Mesenchymal stem cell (in vitro differentiated cells and primary cell): ENCODE measurements at regions not wholly inside any gene's neighbourhood (a gene's known extent, or its start where the extent isn't known, plus 50 kb on each side); places are given as distances from the start of the nearest gene placed in this dataset.
"Not testable (repeated sequence)": the region's sequence is repeated elsewhere in the genome, so short reads cannot be mapped to it uniquely, and the experiment has no call there.

Experiments used
- DNase-seq: peaks from one replicate; pipeline ENCODE4 v3.0.0-alpha.2; 2013
- H2AFZ ChIP-seq: one replicate; pipeline ENCODE4 v1.6.1; 2013; ENCODE audit warnings: low read depth, mild to moderate bottlenecking, control low read depth, inconsistent platforms, low read length, moderate library complexity
- H2AK5ac ChIP-seq: 2 replicates; pipeline ENCODE4 v1.6.1; 2013; ENCODE audit warnings: low read length, moderate library complexity, mild to moderate bottlenecking, inconsistent platforms; ENCODE audit not compliant: severe bottlenecking
- H2BK120ac ChIP-seq: one replicate; pipeline ENCODE4 v1.6.1; 2013; ENCODE audit warnings: low read depth, mild to moderate bottlenecking, inconsistent platforms, low read length, moderate library complexity
- H2BK12ac ChIP-seq, 2 experiments: one replicate each; pipeline ENCODE4 v1.6.1; 2013; ENCODE audit warnings: inconsistent platforms in 2 of 2, low read length in 2 of 2, mild to moderate bottlenecking in 2 of 2, moderate library complexity in 2 of 2, control low read depth in 1 of 2
- H2BK15ac ChIP-seq: one replicate; pipeline ENCODE4 v1.6.1; 2013; ENCODE audit warnings: mild to moderate bottlenecking, low read depth, inconsistent platforms; ENCODE audit not compliant: poor library complexity, severe bottlenecking
- H2BK5ac ChIP-seq: 2 replicates; pipeline ENCODE4 v1.6.1; 2013; ENCODE audit warnings: low read depth, mild to moderate bottlenecking, low read length, control low read depth, inconsistent platforms; ENCODE audit not compliant: poor library complexity, severe bottlenecking
- H3K14ac ChIP-seq, 2 experiments: one replicate each; pipeline ENCODE4 v1.6.1; 2013; ENCODE audit warnings: inconsistent platforms in 2 of 2, low read length in 2 of 2, control low read depth in 1 of 2, mild to moderate bottlenecking in 1 of 2, moderate library complexity in 1 of 2
- H3K18ac ChIP-seq, 2 experiments: one replicate each; pipeline ENCODE4 v1.6.1; 2013; ENCODE audit warnings: inconsistent platforms in 2 of 2, low read length in 2 of 2, control low read depth in 1 of 2, low read depth in 1 of 2, mild to moderate bottlenecking in 1 of 2
- H3K23ac ChIP-seq, 2 experiments: one replicate each; pipeline ENCODE4 v1.6.1; 2013; ENCODE audit warnings: inconsistent platforms in 2 of 2, low read length in 2 of 2, mild to moderate bottlenecking in 2 of 2, moderate library complexity in 2 of 2, control low read depth in 1 of 2
- H3K27ac ChIP-seq: 2 replicates; pipeline ENCODE4 v1.5.1; 2013; ENCODE audit warnings: mild to moderate bottlenecking, moderate library complexity, low read length, control low read depth, inconsistent platforms; ENCODE audit not compliant: poor library complexity, severe bottlenecking
- H3K27me3 ChIP-seq, 2 experiments: 2 replicates each; pipeline versions ENCODE4 v1.6.1 to v1.7.0; 2013; ENCODE audit warnings: low read length in 2 of 2, mild to moderate bottlenecking in 2 of 2, moderate library complexity in 2 of 2, control low read depth in 1 of 2, inconsistent platforms in 1 of 2; ENCODE audit not compliant: control insufficient read depth in 1 of 2, insufficient read depth in 1 of 2
- H3K36me3 ChIP-seq, 2 experiments: 2 replicates each; pipeline versions ENCODE4 v1.6.1 to v1.7.0; 2013; ENCODE audit warnings: low read length in 2 of 2, control low read depth in 1 of 2, inconsistent platforms in 1 of 2, low read depth in 1 of 2, mild to moderate bottlenecking in 1 of 2; ENCODE audit not compliant: insufficient read depth in 2 of 2, control insufficient read depth in 1 of 2
- H3K4ac ChIP-seq, 2 experiments: one replicate each; pipeline ENCODE4 v1.6.1; 2013; ENCODE audit warnings: inconsistent platforms in 2 of 2, low read length in 2 of 2, mild to moderate bottlenecking in 2 of 2, moderate library complexity in 2 of 2, control low read depth in 1 of 2, low read depth in 1 of 2
- H3K4me1 ChIP-seq: 2 replicates; pipeline ENCODE4 v1.6.1; 2013; ENCODE audit warnings: low read depth, low read length, control low read depth; ENCODE audit not compliant: control insufficient read depth, insufficient read depth
- H3K4me2 ChIP-seq: 2 replicates; pipeline ENCODE4 v1.6.1; 2013; ENCODE audit warnings: low read length, mild to moderate bottlenecking, inconsistent platforms; ENCODE audit not compliant: poor library complexity, severe bottlenecking
- H3K4me3 ChIP-seq, 2 experiments: 2 replicates each; pipeline versions ENCODE4 v1.5.1 to v1.7.0; 2013; ENCODE audit warnings: low read length in 2 of 2, mild to moderate bottlenecking in 2 of 2, control low read depth in 1 of 2, low read depth in 1 of 2; ENCODE audit not compliant: insufficient read depth in 1 of 2
- H3K79me1 ChIP-seq: replicated peaks from 2 replicates; pipeline ENCODE4 v1.6.1; 2013; ENCODE audit warnings: mild to moderate bottlenecking, control low read depth, low read length, inconsistent platforms; ENCODE audit not compliant: poor library complexity, severe bottlenecking
- H3K9ac ChIP-seq: 2 replicates; pipeline ENCODE4 v1.7.0; 2013; ENCODE audit warnings: mild to moderate bottlenecking, low read length, moderate library complexity
- H3K9me3 ChIP-seq: 2 replicates; pipeline ENCODE4 v1.7.0; 2013; ENCODE audit warnings: mild to moderate bottlenecking, low read length; ENCODE audit not compliant: control insufficient read depth
- H4K8ac ChIP-seq: one replicate; pipeline ENCODE4 v1.6.1; 2013; ENCODE audit warnings: inconsistent platforms, mild to moderate bottlenecking, low read length, moderate library complexity
- H4K91ac ChIP-seq: one replicate; pipeline ENCODE4 v1.6.1; 2013; ENCODE audit warnings: mild to moderate bottlenecking, low read length, inconsistent platforms
- WGBS: methylation state at CpG from one replicate; pipeline ENCODE4 v1.1.7; 2013; ENCODE audit warnings: mixed read lengths; 5-methylcytosine and 5-hydroxymethylcytosine counted together

DNA sequence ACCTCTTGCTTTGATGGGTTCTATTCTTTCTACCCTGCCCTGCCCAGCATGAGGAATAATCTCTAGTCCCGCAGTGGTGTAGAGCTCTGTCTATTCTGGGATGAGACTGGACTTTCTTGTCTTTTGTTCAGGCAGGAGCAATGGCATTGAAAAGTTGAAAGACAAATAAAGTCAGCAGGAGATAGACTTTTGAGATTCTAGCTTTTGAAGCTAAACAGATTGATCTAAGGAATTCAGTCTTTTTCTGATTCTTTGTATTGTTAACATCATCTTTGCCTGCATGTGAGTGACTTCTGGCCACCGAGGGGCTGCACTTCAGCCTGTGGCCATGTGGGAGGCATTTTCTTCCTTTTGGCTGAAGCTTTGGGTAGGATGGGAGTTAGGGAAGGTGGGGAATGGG is 132.4 kb downstream of the MRPL57 start:
- no peak overlapping the region for H4K91ac ChIP-seq
- peaks cover 4% of the 10 kb centered on the region for H3K4me1 ChIP-seq
- no peak overlapping the region for H3K23ac ChIP-seq
- no peak overlapping the region for H2BK15ac ChIP-seq
- no peak overlapping the region for H3K9ac ChIP-seq
- no peak overlapping the region for H2AK5ac ChIP-seq
- H3K18ac ChIP-seq: no peak overlapping the region
- no peak overlapping the region for H2BK12ac ChIP-seq
- no peaks in the 10 kb centered on the region for H3K27me3 ChIP-seq
- H3K4me2 ChIP-seq: no peak overlapping the region
- no peak overlapping the region for H3K14ac ChIP-seq
- H3K4ac ChIP-seq: no peak overlapping the region
- DNase-seq: no peak
- no peak overlapping the region for H3K4me3 ChIP-seq
- H2BK5ac ChIP-seq: no peak overlapping the region
- no peak overlapping the region for H2AFZ ChIP-seq
- no peak overlapping the region for H3K27ac ChIP-seq
- H3K9me3 ChIP-seq: no peaks in the 10 kb centered on the region
- H4K8ac ChIP-seq: no peak overlapping the region
- 95% methylated on average over 2 of the region's 2 CpGs for WGBS
- no peak overlapping the region for H2BK120ac ChIP-seq
- peaks cover 14% of the 10 kb centered on the region for H3K79me1 ChIP-seq
- H3K36me3 ChIP-seq: peaks cover 0 to 14% of the 10 kb centered on the region in 2 experiments

DNA sequence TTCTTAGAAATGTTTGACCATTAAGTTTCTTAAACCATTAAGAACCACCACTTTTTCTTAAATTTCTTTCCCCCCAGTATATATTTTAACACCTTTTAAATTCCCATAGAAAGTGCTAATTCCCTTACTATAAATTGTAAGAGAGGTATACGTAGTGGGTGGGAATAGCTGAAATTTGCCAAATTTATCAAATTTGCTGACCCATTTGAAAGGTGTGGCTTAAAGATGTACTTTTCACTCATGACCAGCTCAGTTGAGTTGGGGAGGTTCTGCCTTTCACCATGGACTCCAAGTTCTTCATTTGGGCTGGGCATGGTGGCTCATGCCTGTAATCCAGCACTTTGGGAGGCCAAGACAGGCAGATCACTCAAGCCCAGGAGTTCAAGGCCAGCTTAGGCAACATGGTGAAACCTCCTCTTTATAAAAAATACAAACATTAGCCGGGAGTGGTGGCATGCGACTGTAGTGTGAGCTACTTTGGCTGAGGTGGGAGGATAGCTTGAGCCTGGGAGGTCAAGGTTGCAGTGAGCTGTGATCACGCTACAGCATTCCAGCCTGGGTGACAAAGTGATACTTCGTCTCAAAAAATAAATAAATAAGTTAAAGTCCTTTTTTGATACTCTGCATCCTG is 133.2 kb downstream of the MRPL57 start:
- no peak overlapping the region for H2AK5ac ChIP-seq

DNA sequence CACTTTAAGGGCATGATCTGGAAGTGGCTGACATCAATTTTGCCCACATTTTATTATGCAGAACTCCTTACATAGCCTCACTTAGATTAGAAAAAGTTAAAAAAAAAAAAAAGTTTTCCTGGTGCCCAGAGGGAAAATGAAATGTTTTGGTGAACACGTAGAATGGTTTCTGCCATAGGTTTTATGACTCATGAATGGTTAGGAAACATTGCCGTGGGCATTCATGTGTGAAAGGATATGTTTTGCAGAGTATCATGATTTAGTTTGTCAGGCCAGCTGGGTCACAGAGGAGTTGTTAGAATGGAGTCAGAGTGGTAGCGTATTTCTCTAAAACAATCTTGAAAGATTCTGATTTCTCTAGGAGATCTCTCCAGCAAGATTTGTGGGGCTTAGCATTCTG is 133.8 kb downstream of the MRPL57 start:
- Histone ChIP-seq H4K8ac (no peak overlapping the region), H2AFZ (no peak overlapping the region), H3K4me2 (no peak overlapping the region), H3K36me3 (peaks cover 0 to 6% of the 10 kb centered on the region in 2 experiments), H2BK15ac (no peak overlapping the region), H2BK12ac (no peak overlapping the region), H3K9me3 (no peaks in the 10 kb centered on the region), H3K27ac (no peak overlapping the region), H2BK120ac (no peak overlapping the region), H3K27me3 (no peaks in the 10 kb centered on the region), H3K4me3 (no peak overlapping the region), H3K79me1 (peaks cover 11% of the 10 kb centered on the region), H3K18ac (no peak overlapping the region), H2BK5ac (no peak overlapping the region), H3K4me1 (peaks cover 4% of the 10 kb centered on the region), H3K23ac (no peak overlapping the region), H3K9ac (no peak overlapping the region), H4K91ac (no peak overlapping the region), H2AK5ac (no peak overlapping the region), H3K14ac (no peak overlapping the region), H3K4ac (no peak overlapping the region)
- DNase-seq: peak; percentile 24
- WGBS: 100% methylated on average over 2 of the region's 3 CpGs

More for the DNA sequence above, 133.2 kb downstream of the MRPL57 start:
- H3K4ac ChIP-seq: no peak overlapping the region
- no peak overlapping the region for H2BK15ac ChIP-seq
- no peak overlapping the region for H3K4me2 ChIP-seq
- H2BK5ac ChIP-seq: no peak overlapping the region
- no peak overlapping the region for H3K23ac ChIP-seq
- H4K8ac ChIP-seq: no peak overlapping the region
- H3K79me1 ChIP-seq: peaks cover 11% of the 10 kb centered on the region
- peaks cover 4% of the 10 kb centered on the region for H3K4me1 ChIP-seq
- H3K14ac ChIP-seq: no peak overlapping the region
- 100% methylated on average over 3 of the region's 5 CpGs for WGBS
- H3K9ac ChIP-seq: no peak overlapping the region
- DNase-seq: no peak
- no peak overlapping the region for H3K18ac ChIP-seq
- no peak overlapping the region for H3K4me3 ChIP-seq
- no peak overlapping the region for H2BK120ac ChIP-seq
- no peak overlapping the region for H3K27ac ChIP-seq
- H3K27me3 ChIP-seq: no peaks in the 10 kb centered on the region
- no peaks in the 10 kb centered on the region for H3K9me3 ChIP-seq
- no peak overlapping the region for H2AFZ ChIP-seq
- H4K91ac ChIP-seq: no peak overlapping the region
- no peak overlapping the region for H2BK12ac ChIP-seq
- peaks cover 0 to 8% of the 10 kb centered on the region in 2 experiments for H3K36me3 ChIP-seq

- not testable (repeated sequence) for H3K23ac ChIP-seq, H2BK120ac ChIP-seq, H3K27me3 ChIP-seq, H3K4me2 ChIP-seq, H2AFZ ChIP-seq, H3K18ac ChIP-seq, H4K8ac ChIP-seq, DNase-seq, H4K91ac ChIP-seq, H2BK5ac ChIP-seq, H3K79me1 ChIP-seq, H2BK12ac ChIP-seq, H3K4ac ChIP-seq, H3K27ac ChIP-seq, H3K9ac ChIP-seq, H2AK5ac ChIP-seq, H3K4me3 ChIP-seq, H3K36me3 ChIP-seq, H3K9me3 ChIP-seq, H3K14ac ChIP-seq, H2BK15ac ChIP-seq, H3K4me1 ChIP-seq
- 100% methylated on average over 1 of the region's 1 CpG for WGBS
Observed at GRCh38 chr13:21314976-21315375, 138.5 kb downstream of the MRPL57 start.
